K562 (cell line): ENCODE measurements at regions not wholly inside any gene's neighbourhood (a gene's known extent, or its start where the extent isn't known, plus 50 kb on each side); places are given as distances from the start of the nearest gene placed in this dataset.

ENCODE experiments used
- ATAC-seq: fragments of 200-7000 bp; cut with Tn5 transposase; 3 replicates; pipeline ENCODE4 v1.9.1; 2020; ENCODE audit warnings: moderate library complexity
- BruUV-seq: library from RNA; stranded (reverse); fragments of 400-500 nt; replicated peaks from 2 replicates; lab custom pipeline; 2021; lab: Mats Ljungman, UMichigan
- CTCF ChIA-PET: fragments of 300-600 bp; formaldehyde crosslinking; extraction: SDS; loops from one replicate; lab custom pipeline; 2021; ENCODE audit warnings: low intra/inter-chr PET ratio; lab: Yijun Ruan, JAX
- POLR2A ChIA-PET: fragments of 300-600, 350-650 bp; sonication (Branson Sonifier 250); formaldehyde crosslinking; extraction: SDS; loops from one replicate; lab custom pipeline; 2021; ENCODE audit warnings: antibody characterized with exemption, inconsistent platforms; lab: Yijun Ruan, JAX
- DNase-seq, 4 experiments: peaks; one replicate each; pipeline versions ENCODE4 v3.0.0 to v3.0.0-alpha.2; 2011 to 2018; ENCODE audit warnings: low spot score in 3 of 4, mixed read lengths in 3 of 4; ENCODE audit errors: extremely low read depth in 1 of 4
- FAIRE-seq: peaks from 2 replicates; lab custom pipeline; 2011; peaks lifted over from hg19 to GRCh38; lab: Jason Lieb, UNC
- H2AFZ ChIP-seq: 2 replicates; pipeline ENCODE4 v1.6.0; 2011; ENCODE audit warnings: low read depth, low read length, control low read depth, inconsistent platforms
- H3K27ac ChIP-seq: fragments of 200-600 bp; 3 replicates; pipeline ENCODE4 v1.8.0; 2011; ENCODE audit warnings: low read depth, mild to moderate bottlenecking, control low read depth, inconsistent platforms, low read length, moderate library complexity, mixed read lengths; ENCODE audit errors: extremely low read depth
- H3K27me3 ChIP-seq, 2 experiments: fragments of 300-600 bp in 1 of 2; 2 replicates in 1 of 2; 3 replicates in 1 of 2; pipeline versions ENCODE4 v1.6.0 to v1.8.0; 2011; ENCODE audit warnings: inconsistent platforms in 2 of 2, low read length in 2 of 2, mild to moderate bottlenecking in 1 of 2, mixed read lengths in 1 of 2, moderate library complexity in 1 of 2; ENCODE audit not compliant: control insufficient read depth in 2 of 2, insufficient read depth in 2 of 2
- H3K36me3 ChIP-seq: fragments of 300-600 bp; 3 replicates; pipeline ENCODE4 v1.8.0; 2011; ENCODE audit warnings: mild to moderate bottlenecking, low read length, inconsistent platforms; ENCODE audit not compliant: control insufficient read depth, insufficient read depth
- H3K4me1 ChIP-seq, 2 experiments: fragments of 200-600 bp in 1 of 2; replicated peaks in 1 of 2; 2 replicates in 1 of 2; 3 replicates in 1 of 2; pipeline versions ENCODE4 v1.5.1 to v1.8.0; 2011; ENCODE audit warnings: inconsistent platforms in 2 of 2, low read length in 2 of 2, mild to moderate bottlenecking in 1 of 2, mixed read lengths in 1 of 2, moderate library complexity in 1 of 2; ENCODE audit not compliant: control insufficient read depth in 2 of 2, insufficient read depth in 2 of 2
- H3K4me2 ChIP-seq: 2 replicates; pipeline ENCODE4 v1.6.1; 2011; ENCODE audit warnings: low read length, control low read depth, inconsistent platforms, mixed read lengths; ENCODE audit not compliant: insufficient read depth
- H3K4me3 ChIP-seq: fragments of 200-600 bp; sonication (generic), shearing (Covaris generic); 2 replicates; pipeline ENCODE4 v1.5.1; 2016; ENCODE audit warnings: control low read depth, inconsistent platforms
- H3K79me2 ChIP-seq: fragments of 200-600 bp; 3 replicates; pipeline ENCODE4 v1.8.0; 2011; ENCODE audit warnings: low read length, inconsistent platforms; ENCODE audit not compliant: control insufficient read depth, insufficient read depth
- H3K9ac ChIP-seq, 2 experiments: 2 replicates each; pipeline versions ENCODE4 v1.6.0 to v1.6.1; 2011; ENCODE audit warnings: low read depth in 2 of 2, low read length in 2 of 2, control low read depth in 1 of 2, inconsistent platforms in 1 of 2, mild to moderate bottlenecking in 1 of 2, mixed read lengths in 1 of 2; ENCODE audit not compliant: insufficient read depth in 1 of 2
- H3K9me1 ChIP-seq: one replicate; pipeline ENCODE4 v1.6.0; 2011; ENCODE audit warnings: inconsistent platforms, mild to moderate bottlenecking, low read length, moderate library complexity; ENCODE audit not compliant: control insufficient read depth, insufficient read depth
- H3K9me3 ChIP-seq: replicated peaks from 2 replicates; pipeline ENCODE4 v1.5.1; 2011; ENCODE audit warnings: low read depth, low read length, inconsistent platforms; ENCODE audit not compliant: control insufficient read depth, insufficient read depth
- H4K20me1 ChIP-seq: replicated peaks from 2 replicates; pipeline ENCODE4 v1.6.1; 2011; ENCODE audit warnings: low read length, inconsistent platforms, mixed read lengths; ENCODE audit not compliant: control insufficient read depth, insufficient read depth
- ASH1L ChIP-seq: fragments of 450-650 bp; IDR thresholded peaks from 2 replicates; pipeline ENCODE4 v1.6.1; 2018; ENCODE audit warnings: borderline replicate concordance, mild to moderate bottlenecking, low read depth; ENCODE audit not compliant: partially characterized antibody
- ELK1 ChIP-seq: sonication (generic); formaldehyde crosslinking; IDR thresholded peaks from 2 replicates; pipeline ENCODE4 v1.8.1; 2022; ENCODE audit warnings: missing genetic modification reagents
- GABPB1 ChIP-seq: sonication (generic); formaldehyde crosslinking; IDR thresholded peaks from 2 replicates; pipeline ENCODE4 v1.8.0; 2022; ENCODE audit warnings: mild to moderate bottlenecking, missing genetic modification reagents
- HCFC1 ChIP-seq: IDR thresholded peaks from 2 replicates; pipeline ENCODE4 v1.6.1; 2012; ENCODE audit warnings: low read depth, low read length, improper control_type of control experiment
- HDAC6 ChIP-seq: IDR thresholded peaks from 2 replicates; pipeline ENCODE4 v1.6.1; 2012; ENCODE audit warnings: low read depth, mild to moderate bottlenecking, control low read depth, inconsistent platforms, low read length, moderate library complexity
- HDGF ChIP-seq: fragments of 450-650 bp; IDR thresholded peaks from 2 replicates; pipeline ENCODE4 v1.6.1; 2016
- HNRNPL ChIP-seq: fragments of 200-400 bp; formaldehyde crosslinking; IDR thresholded peaks from 2 replicates; pipeline ENCODE4 v1.6.1; 2017; ENCODE audit warnings: low read depth, mild to moderate bottlenecking, low read length
- KAT8 ChIP-seq: fragments of 450-650 bp; IDR thresholded peaks from 2 replicates; pipeline ENCODE4 v1.6.1; 2016; ENCODE audit warnings: low read depth, mild to moderate bottlenecking
- MNT ChIP-seq, 2 experiments: fragments of 450-650 bp; conservative IDR thresholded peaks; 2 replicates each; pipeline ENCODE4 v1.6.1; 2017; ENCODE audit warnings: mild to moderate bottlenecking in 2 of 2, moderate library complexity in 2 of 2
- PRDM10 ChIP-seq: fragments of 450-650 bp; IDR thresholded peaks from 2 replicates; pipeline ENCODE4 v1.6.1; 2018; ENCODE audit not compliant: partially characterized antibody
- ZNF224 ChIP-seq: sonication (generic); formaldehyde crosslinking; IDR thresholded peaks from 2 replicates; pipeline ENCODE4 v1.8.0; 2022; ENCODE audit warnings: mild to moderate bottlenecking, missing genetic modification reagents
- WGBS: fragments of 100-300 bp; shearing (Covaris generic); methylation state at CpG from one replicate; pipeline ENCODE4 v1.1.6; 2016; ENCODE audit warnings: low coverage, mixed read lengths; ENCODE audit not compliant: insufficient coverage; ENCODE audit errors: missing lambda C conversion rate; 5-methylcytosine and 5-hydroxymethylcytosine counted together
- in situ Hi-C: fragments of 300-500 bp; cut with MboI; formaldehyde crosslinking; loops from 4 replicates; pipeline ENCODE4 v1.15.0; 2018; ENCODE audit warnings: inconsistent platforms, mixed read lengths
- intact Hi-C: fragments of 100-400 bp; cut with micrococcal nuclease; formaldehyde crosslinking; loops from 2 replicates; pipeline ENCODE4 v1.14.2; 2022

- no peaks in the 10 kb centered on the region for H3K27me3 ChIP-seq
- 0% methylated on average over 1 of the region's 1 CpG for WGBS
- no peak overlapping the region for H3K4me3 ChIP-seq
- no peak overlapping the region for H3K27ac ChIP-seq
- H3K4me2 ChIP-seq: no peak overlapping the region
- intact Hi-C loops (no loop called here), in situ Hi-C loops (no loop called here)
- H3K9me3 ChIP-seq: no peaks in the 10 kb centered on the region; the same call in 1 of the 2 replicates
- no peaks in the 10 kb centered on the region for H3K79me2 ChIP-seq
- no peak for FAIRE-seq
- BruUV-seq: no TSS peak
- no peak overlapping the region for H2AFZ ChIP-seq
- no peak for ATAC-seq
- no peaks in the 10 kb centered on the region for H3K36me3 ChIP-seq
- POLR2A ChIA-PET: no interaction called here
- CTCF ChIA-PET: no interaction called here
- H3K4me1 ChIP-seq: no peaks in the 10 kb centered on the region
- no peak overlapping the region for H3K9ac ChIP-seq
- H4K20me1 ChIP-seq: no peaks in the 10 kb centered on the region
- H3K9me1 ChIP-seq: no peaks in the 10 kb centered on the region
- no peak for DNase-seq
- TF ChIP-seq ASH1L (no peak), GABPB1 (CRISPR knock-in tag) (no peak), MNT (conservative IDR thresholded peaks at IDR 0.05) (no peak), KAT8 (no peak), ZNF224 (CRISPR knock-in tag) (no peak), HCFC1 (no peak), ELK1 (CRISPR knock-in tag) (no peak), HDAC6 (no peak), HDGF (no peak), HNRNPL (no peak), PRDM10 (no peak)
Observed at GRCh38 chr18:34283506-34283905, 58.8 kb upstream of the NOL4 start.
